ENCODE measurements at regions not wholly inside any gene's neighbourhood (a gene's known extent, or its start where the extent isn't known, plus 50 kb on each side); places are given as distances from the start of the nearest gene placed in this dataset.
"Not testable (repeated sequence)": the region's sequence is repeated elsewhere in the genome, so short reads cannot be mapped to it uniquely, and the experiment has no call there.

DNA sequence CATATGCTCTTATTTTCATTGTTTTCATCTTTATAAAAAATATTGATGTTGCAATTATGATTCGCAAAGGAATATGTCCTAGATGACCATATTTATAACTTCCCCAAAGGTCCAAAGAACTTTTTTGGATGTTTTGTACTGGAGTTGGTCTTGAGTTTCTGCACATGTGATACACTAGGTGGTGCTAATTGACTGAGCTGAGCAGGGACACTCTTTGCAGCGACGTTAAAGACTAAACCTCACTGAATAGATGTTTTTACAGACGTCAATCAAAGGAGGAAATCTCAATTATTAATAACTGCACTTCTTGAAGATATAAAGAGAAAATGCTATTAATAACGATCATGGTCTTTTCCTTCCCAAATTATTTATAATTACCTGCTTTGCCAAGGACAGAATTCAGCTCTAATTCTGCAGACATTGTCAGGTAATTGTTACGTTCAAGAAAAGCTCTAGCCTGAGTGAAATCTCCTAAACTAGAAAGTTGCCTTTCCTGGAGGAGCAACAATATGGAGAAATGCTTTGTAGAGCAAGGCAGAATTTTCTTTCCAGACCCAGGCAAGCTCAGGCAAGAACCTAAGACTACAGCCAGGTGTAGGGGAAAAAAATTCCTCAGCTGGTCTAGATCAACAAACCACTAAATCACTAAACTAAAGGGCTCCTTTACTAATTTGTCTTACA, 119.3 kb upstream of the RBBP8 start:
- H3K9ac ChIP-seq (ENCODE audit: low read depth, low read length): no peak overlapping the region
- H3K4me1 ChIP-seq (ENCODE audit: insufficient read depth, low read length): peaks cover 12% of the 10 kb centered on the region
- no peaks in the 10 kb centered on the region for H3K9me3 ChIP-seq (ENCODE audit: control insufficient read depth, insufficient read depth, low read length)
- H3K36me3 ChIP-seq (ENCODE audit: insufficient read depth, low read length): no peaks in the 10 kb centered on the region

DNA sequence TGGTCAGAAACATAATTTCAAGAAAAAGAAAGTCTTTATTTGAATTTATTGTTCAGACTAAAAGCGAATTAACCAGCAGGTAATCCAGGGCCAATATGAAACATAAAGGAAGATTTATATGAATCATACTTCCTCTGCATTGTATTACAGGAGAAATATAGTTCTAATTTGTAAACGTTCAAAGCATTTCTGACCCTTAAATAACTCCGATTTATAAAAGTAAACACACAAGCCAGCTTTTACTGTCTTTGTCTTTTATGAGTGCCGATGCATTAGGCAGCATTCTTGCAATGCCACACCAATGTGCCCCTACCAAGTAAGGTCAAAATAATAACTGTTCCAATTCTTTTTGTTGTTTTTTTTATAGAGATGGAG, 118.8 kb upstream of the RBBP8 start:
- H3K36me3 ChIP-seq (ENCODE audit: insufficient read depth, low read length): no peaks in the 10 kb centered on the region
- no peak overlapping the region for H3K9ac ChIP-seq (ENCODE audit: low read depth, low read length)
- no peaks in the 10 kb centered on the region for H3K9me3 ChIP-seq (ENCODE audit: control insufficient read depth, insufficient read depth, low read length)
- H3K4me1 ChIP-seq (ENCODE audit: insufficient read depth, low read length): peaks cover 12% of the 10 kb centered on the region

DNA sequence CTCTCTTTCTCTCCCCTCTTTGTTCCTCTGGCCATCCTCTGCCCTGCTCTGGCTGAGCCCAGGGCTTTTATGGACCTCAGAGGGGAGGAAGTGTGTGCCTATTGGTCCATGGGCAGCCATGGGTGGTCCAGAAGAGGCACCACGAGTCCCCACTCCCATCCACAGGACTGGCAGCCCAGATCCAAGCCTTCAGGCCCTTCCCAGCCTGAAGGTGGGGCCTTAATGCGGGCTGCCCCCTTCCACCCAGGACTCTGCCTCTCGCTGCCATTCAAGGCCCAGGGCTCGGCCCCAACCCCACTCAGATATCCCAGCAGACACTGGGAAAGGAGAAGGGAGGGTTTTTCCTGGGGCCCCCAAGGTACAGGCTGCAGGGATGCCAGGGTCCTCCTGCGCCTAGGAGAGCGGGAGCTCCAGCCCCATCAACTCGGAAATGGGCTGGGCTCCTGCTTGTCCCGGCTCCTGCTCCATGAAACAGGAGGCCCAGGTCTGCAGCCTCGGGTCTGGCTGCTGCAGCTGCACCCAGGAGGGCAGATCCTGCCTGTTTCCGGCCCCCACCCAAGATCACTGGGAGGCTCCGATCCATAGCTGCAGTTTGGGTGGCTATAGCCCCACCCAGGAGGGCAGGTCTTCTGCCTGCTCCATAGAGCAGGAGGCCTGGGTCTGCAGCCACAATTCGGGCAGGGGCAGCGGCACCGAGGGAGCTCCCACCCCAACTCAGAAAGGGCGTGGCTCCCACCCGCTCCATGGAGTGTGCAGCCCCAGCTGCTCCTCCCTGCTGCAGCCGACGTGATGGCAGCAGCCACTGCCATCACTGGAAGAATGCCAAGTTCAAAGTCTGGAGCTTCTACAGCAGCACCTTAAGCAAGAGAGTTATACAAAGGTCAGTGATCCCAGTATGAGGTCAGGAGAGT, 116.6 kb upstream of the RBBP8 start:
- Histone ChIP-seq H3K36me3 (ENCODE audit: insufficient read depth, low read length) (no peaks in the 10 kb centered on the region), H3K9me3 (ENCODE audit: control insufficient read depth, insufficient read depth, low read length) (no peaks in the 10 kb centered on the region), H3K4me1 (ENCODE audit: insufficient read depth, low read length) (peaks cover 14% of the 10 kb centered on the region), H3K9ac (ENCODE audit: low read depth, low read length) (no peak overlapping the region)

DNA sequence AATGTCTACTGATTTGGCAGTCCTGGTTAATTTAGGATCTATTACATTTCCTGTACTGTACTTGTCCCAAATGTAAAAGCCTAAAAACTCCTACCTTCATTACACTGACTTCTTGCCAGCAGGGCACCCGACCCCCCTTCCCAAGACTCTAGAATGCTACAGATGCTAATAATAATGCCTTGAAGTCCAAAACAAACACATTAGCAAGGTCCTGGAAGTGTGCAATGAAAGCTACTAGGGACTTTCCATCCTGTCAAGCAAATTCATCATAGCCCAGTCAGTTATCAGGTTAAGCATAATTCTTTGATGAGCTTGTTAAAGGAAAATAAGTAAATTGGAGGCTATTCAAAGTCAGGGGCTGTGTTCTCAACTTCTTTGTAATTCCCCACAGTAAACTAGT, 115.3 kb upstream of the RBBP8 start:
- no peaks in the 10 kb centered on the region for H3K36me3 ChIP-seq (ENCODE audit: insufficient read depth, low read length)
- H3K4me1 ChIP-seq (ENCODE audit: insufficient read depth, low read length): peaks cover 20% of the 10 kb centered on the region
- no peak overlapping the region for H3K9ac ChIP-seq (ENCODE audit: low read depth, low read length)
- no peaks in the 10 kb centered on the region for H3K9me3 ChIP-seq (ENCODE audit: control insufficient read depth, insufficient read depth, low read length)

DNA sequence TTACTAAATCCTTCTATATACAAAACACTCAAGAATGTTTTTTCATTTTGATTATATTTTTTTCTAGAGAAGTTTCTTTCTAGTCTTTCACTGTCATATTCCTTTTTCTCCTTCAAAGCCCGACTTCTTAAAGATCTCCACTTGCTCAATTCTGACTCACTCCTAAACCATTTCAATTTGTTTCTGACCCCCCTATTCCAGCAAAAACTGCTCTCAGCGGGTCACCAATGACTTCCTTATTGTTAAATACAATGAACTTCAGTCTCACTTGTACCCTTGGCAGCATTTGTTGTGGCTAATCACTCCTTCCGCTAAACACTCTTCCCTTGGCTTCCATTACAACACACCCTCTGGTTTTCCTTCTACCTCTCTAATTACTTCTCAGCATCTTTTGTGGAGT, 111.1 kb upstream of the RBBP8 start:
- Histone ChIP-seq H3K4me1 (ENCODE audit: insufficient read depth, low read length) (peaks cover 26% of the 10 kb centered on the region), H3K9me3 (ENCODE audit: control insufficient read depth, insufficient read depth, low read length) (no peaks in the 10 kb centered on the region), H3K9ac (ENCODE audit: low read depth, low read length) (no peak overlapping the region), H3K36me3 (ENCODE audit: insufficient read depth, low read length) (no peaks in the 10 kb centered on the region)

DNA sequence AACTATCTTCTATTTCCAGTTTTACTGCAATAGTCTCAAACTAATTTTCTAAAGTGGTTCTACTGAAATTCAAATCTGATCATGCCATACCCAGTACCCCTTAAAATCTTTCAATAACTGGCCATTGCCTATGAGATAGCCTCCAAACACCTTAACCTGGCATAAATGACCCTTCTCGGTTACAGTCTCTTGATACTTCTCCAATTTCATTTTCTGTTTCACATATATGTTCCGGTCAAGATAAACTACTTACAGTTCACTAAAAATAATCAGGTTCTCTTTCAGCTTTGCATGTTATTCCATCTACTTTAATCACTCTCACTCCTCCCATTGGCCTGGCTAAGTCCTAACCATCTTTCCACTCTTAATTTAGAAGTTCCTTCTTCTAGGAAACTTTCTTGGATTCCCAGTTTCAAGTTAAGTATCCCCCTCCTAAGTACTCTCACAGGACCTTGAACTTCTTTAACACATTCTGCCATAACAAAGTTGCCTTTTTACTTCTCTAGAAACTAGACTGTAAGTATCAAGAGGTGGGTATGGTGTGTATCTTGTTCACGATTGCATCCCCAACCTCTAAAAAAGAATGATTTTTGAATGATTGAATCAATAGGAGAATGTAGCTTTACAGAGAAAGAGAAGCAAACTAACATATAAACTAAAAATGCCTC, 110.2 kb upstream of the RBBP8 start:
- no peaks in the 10 kb centered on the region for H3K9me3 ChIP-seq (ENCODE audit: control insufficient read depth, insufficient read depth, low read length)
- H3K36me3 ChIP-seq (ENCODE audit: insufficient read depth, low read length): no peaks in the 10 kb centered on the region
- no peak overlapping the region for H3K9ac ChIP-seq (ENCODE audit: low read depth, low read length)
- H3K4me1 ChIP-seq (ENCODE audit: insufficient read depth, low read length): peaks cover 24% of the 10 kb centered on the region

DNA sequence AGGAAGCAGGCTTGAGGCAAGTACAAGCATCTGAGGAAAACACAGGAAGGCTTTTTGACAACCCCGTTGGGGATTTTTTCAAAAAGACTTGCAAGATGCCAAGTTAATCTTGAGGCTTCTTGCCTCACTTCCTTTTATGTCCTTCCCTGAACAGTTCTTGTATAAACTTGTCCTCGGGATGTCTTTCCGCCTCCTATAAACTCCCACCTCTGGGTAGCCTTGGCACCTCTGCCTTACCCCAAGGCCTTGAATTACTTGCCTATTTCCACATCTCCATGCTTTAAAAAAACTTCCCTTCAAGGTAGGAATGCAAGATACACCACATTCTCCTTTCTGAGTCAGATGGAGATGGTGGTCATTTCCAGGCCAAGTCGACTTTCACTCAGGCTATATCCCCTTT, 106.4 kb upstream of the RBBP8 start:
- Histone ChIP-seq H3K9me3 (ENCODE audit: control insufficient read depth, insufficient read depth, low read length) (no peaks in the 10 kb centered on the region), H3K4me1 (ENCODE audit: insufficient read depth, low read length) (peaks cover 28% of the 10 kb centered on the region), H3K36me3 (ENCODE audit: insufficient read depth, low read length) (no peaks in the 10 kb centered on the region), H3K9ac (ENCODE audit: low read depth, low read length) (no peak overlapping the region)

DNA sequence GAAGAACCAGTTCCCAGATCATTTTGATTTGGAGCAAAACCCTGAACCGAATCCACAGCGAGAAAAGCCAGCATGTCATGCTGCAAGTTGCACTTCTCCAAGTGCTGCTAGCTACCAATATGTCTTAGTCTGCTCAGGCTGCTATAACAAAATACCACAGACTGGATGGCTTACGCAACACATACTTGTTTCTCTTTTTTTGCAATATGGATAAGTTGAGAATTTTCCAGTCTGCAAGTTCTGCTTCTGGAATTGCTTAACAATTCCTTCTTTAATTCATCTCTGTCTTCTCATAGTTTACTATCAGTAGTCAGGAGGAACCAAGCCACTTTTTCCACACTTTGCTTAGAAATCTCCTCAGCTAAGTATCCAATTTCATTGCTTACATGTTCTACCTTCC, 105.9 kb upstream of the RBBP8 start:
- Histone ChIP-seq H3K9ac (ENCODE audit: low read depth, low read length) (no peak overlapping the region), H3K36me3 (ENCODE audit: insufficient read depth, low read length) (no peaks in the 10 kb centered on the region), H3K9me3 (ENCODE audit: control insufficient read depth, insufficient read depth, low read length) (no peaks in the 10 kb centered on the region), H3K4me1 (ENCODE audit: insufficient read depth, low read length) (peaks cover 28% of the 10 kb centered on the region)

DNA sequence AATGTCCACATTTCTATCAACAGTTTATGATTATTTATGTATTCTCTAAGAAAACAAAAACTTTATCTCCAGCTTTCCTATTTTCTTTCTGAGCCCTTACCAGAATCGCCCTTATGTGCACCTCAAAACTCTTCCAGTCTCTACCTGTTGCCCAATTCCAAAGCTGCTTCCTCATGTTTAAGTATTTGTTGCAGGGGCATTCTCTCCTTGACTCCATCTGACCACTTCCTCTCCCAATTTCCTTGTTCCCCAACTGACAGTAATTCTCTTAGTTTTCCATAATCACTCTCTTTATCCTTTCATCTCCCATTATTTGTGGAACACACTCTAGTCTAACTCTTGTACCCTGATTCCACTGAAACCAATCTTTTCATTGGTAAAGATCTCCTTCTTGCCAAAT, 105.4 kb upstream of the RBBP8 start:
- H3K9me3 ChIP-seq (ENCODE audit: control insufficient read depth, insufficient read depth, low read length): no peaks in the 10 kb centered on the region
- H3K36me3 ChIP-seq (ENCODE audit: insufficient read depth, low read length): no peaks in the 10 kb centered on the region
- H3K9ac ChIP-seq (ENCODE audit: low read depth, low read length): no peak overlapping the region
- H3K4me1 ChIP-seq (ENCODE audit: insufficient read depth, low read length): peaks cover 23% of the 10 kb centered on the region

DNA sequence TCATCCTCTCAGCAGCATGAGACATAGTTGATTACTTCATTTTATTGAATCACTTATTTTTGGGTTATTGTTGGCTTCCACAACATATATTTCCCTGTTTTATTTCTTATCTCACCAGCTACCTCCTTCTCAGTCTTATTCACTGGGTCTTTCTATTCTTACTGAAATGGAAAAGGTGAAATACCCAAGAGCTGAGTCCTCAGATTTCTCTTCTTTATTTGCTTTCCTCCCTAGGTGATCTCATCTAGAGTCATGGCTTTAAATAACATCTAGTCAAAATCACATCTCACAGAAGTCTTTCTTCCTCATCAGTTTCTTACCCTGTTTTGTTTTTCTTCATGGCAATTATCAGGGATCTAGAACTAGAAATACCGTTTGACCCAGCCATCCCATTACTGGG, 105.0 kb upstream of the RBBP8 start:
- H3K36me3 ChIP-seq (ENCODE audit: insufficient read depth, low read length): no peaks in the 10 kb centered on the region
- peaks cover 19% of the 10 kb centered on the region for H3K4me1 ChIP-seq (ENCODE audit: insufficient read depth, low read length)
- H3K9me3 ChIP-seq (ENCODE audit: control insufficient read depth, insufficient read depth, low read length): no peaks in the 10 kb centered on the region
- no peak overlapping the region for H3K9ac ChIP-seq (ENCODE audit: low read depth, low read length)

DNA sequence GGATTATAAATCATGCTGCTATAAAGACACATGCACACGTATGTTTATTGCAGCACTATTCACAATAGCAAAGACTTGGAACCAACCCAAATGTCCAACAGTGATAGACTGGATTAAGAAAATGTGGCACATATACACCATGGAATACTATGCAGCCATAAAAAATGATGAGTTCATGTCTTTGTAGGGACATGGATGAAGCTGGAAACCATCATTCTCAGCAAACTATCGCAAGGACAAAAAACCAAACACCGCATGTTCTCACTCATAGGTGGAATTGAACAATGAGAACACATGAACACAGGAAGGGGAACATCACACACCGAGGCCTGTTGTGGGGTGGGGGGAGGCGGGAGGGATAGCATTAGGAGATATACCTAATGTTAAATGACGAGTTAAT, 104.5 kb upstream of the RBBP8 start:
- H3K9ac ChIP-seq (ENCODE audit: low read depth, low read length): not testable (repeated sequence)
- H3K4me1 ChIP-seq (ENCODE audit: insufficient read depth, low read length): peaks cover 15% of the 10 kb centered on the region

DNA sequence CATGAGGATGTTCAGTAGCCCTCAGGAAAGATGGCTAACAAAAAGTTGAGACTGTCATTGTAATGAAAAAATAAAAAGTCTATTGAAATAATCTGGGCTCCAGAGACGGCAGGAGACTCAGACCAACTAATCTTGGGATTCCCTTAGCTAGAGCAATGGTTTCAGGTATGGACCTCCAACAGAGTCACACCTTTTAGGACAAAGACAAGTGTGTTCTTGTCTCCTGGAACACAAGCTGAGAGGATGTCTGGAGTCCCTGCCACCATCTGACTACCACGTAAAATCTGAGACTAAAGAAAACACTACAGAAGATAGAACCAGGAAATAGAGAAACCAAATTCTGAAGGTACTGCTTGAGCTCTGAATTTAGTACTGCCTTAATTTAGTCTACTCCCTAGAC, 103.3 kb upstream of the RBBP8 start:
- peaks cover 15% of the 10 kb centered on the region for H3K4me1 ChIP-seq (ENCODE audit: insufficient read depth, low read length)
- H3K9ac ChIP-seq (ENCODE audit: low read depth, low read length): no peak overlapping the region
- H3K9me3 ChIP-seq (ENCODE audit: control insufficient read depth, insufficient read depth, low read length): no peaks in the 10 kb centered on the region
- H3K36me3 ChIP-seq (ENCODE audit: insufficient read depth, low read length): no peaks in the 10 kb centered on the region

More for the DNA sequence above, 104.5 kb upstream of the RBBP8 start:
- H3K9me3 ChIP-seq (ENCODE audit: control insufficient read depth, insufficient read depth, low read length); H3K36me3 ChIP-seq (ENCODE audit: insufficient read depth, low read length): not testable (repeated sequence)

DNA sequence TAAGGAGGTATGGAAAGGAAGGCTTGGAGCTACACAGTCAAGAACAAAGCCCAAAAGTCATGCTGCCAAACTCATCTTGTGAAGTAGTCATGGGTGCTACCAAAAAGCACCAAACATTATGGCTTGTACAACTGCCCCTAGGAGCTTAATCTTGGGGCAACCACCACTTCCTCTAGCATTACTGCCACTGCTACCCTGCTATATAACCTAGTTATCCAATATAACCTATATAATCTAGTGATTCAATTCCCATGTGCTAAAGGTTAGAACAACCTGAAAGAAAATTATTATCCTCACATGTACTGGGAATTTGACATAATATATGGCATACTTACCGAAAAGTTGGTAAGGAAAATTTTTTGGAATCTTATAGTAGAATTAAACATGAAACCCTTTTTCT, 102.6 kb upstream of the RBBP8 start:
- Histone ChIP-seq H3K4me1 (ENCODE audit: insufficient read depth, low read length) (peaks cover 15% of the 10 kb centered on the region; the same call in 1 of the 2 replicates), H3K9me3 (ENCODE audit: control insufficient read depth, insufficient read depth, low read length) (no peaks in the 10 kb centered on the region), H3K9ac (ENCODE audit: low read depth, low read length) (no peak overlapping the region), H3K36me3 (ENCODE audit: insufficient read depth, low read length) (no peaks in the 10 kb centered on the region)

DNA sequence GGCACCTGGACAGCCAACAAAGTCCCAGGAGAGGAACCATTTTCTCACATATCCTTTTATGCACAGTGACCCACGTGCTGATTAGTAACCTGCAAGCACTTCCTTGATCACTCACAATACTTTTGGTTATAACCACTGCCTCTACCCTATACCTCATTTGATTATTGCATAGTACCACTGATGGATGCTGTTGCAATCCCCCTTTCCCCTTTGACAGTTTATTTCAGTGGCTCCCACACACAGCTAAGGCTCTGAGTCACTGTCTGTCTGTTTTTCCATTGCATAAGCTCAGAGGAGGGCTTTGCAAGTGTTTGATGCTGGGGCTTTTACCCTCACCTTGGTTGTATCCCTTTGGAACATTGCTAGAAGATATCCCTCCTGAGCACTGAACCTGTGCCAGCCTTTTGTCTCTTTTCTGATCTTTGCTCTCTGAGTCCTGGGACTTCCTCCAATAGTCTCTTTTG, 101.7 kb upstream of the RBBP8 start:
- H3K4me1 ChIP-seq (ENCODE audit: insufficient read depth, low read length): peaks cover 15% of the 10 kb centered on the region; the same call in 1 of the 2 replicates
- H3K36me3 ChIP-seq (ENCODE audit: insufficient read depth, low read length): no peaks in the 10 kb centered on the region
- no peaks in the 10 kb centered on the region for H3K9me3 ChIP-seq (ENCODE audit: control insufficient read depth, insufficient read depth, low read length)
- H3K9ac ChIP-seq (ENCODE audit: low read depth, low read length): no peak overlapping the region
